HCT116 (cell line): ENCODE measurements at regions not wholly inside any gene's neighbourhood (a gene's known extent, or its start where the extent isn't known, plus 50 kb on each side); places are given as distances from the start of the nearest gene placed in this dataset.

ENCODE experiments used
- ATAC-seq: fragments of 200-7000 bp; cut with Tn5 transposase; 2 replicates; pipeline ENCODE4 v1.9.1; 2020; ENCODE audit warnings: mild to moderate bottlenecking, moderate library complexity
- BruUV-seq: library from RNA; stranded (reverse); fragments of 400-500 nt; replicated peaks from 2 replicates; lab custom pipeline; 2021; lab: Mats Ljungman, UMichigan
- CTCF ChIA-PET: fragments of 300-600 bp; sonication (Branson Sonifier 250); formaldehyde crosslinking; loops from one replicate; lab custom pipeline; 2021; ENCODE audit warnings: antibody characterized with exemption; lab: Charles Lee
- POLR2A ChIA-PET: fragments of 300-600, 350-600 bp; sonication (Branson Sonifier 250); formaldehyde crosslinking; loops from one replicate; lab custom pipeline; 2021; ENCODE audit warnings: antibody characterized with exemption; lab: Charles Lee
- RAD21 ChIA-PET, 2 experiments: fragments of 300-600 bp; sonication (Branson Sonifier 250); formaldehyde crosslinking; loops; one replicate each; lab custom pipeline; 2023; ENCODE audit warnings: low total read pairs in 2 of 2; ENCODE audit not compliant: uncharacterized antibody in 2 of 2, unreplicated experiment in 2 of 2, low non-redundant PET in 1 of 2; lab: Charles Lee
- DNase-seq: peaks from one replicate; pipeline ENCODE4 v3.0.0-alpha.2; 2010; ENCODE audit warnings: low read depth, low spot score
- H2AFZ ChIP-seq: fragments of 200-600 bp; shearing (Covaris generic), sonication (generic); 2 replicates; pipeline ENCODE4 v1.6.1; 2017; ENCODE audit warnings: low read depth, mixed run types, mixed read lengths, antibody characterized with exemption, low read length; ENCODE audit not compliant: poor library complexity, severe bottlenecking
- H3K27ac ChIP-seq: 2 replicates; pipeline ENCODE4 v1.5.1; 2012; ENCODE audit warnings: low read depth, low read length
- H3K27me3 ChIP-seq: fragments of 200-600 bp; sonication (generic); 2 replicates; pipeline ENCODE4 v1.6.1; 2016; ENCODE audit warnings: mixed run types, low read length, mixed read lengths; ENCODE audit not compliant: insufficient read depth
- H3K36me3 ChIP-seq, 2 experiments: fragments of 200-500 bp in 1 of 2; fragments of 200-600 bp in 1 of 2; sonication (Bioruptor generic) in 1 of 2; sonication (generic) in 1 of 2; 2 replicates each; pipeline versions ENCODE4 v1.5.1 to v1.6.1; 2014 to 2016; ENCODE audit warnings: low read length in 2 of 2, inconsistent platforms in 1 of 2, mixed read lengths in 1 of 2, mixed run types in 1 of 2; ENCODE audit not compliant: insufficient read depth in 2 of 2, control insufficient read depth in 1 of 2
- H3K4me1 ChIP-seq, 2 experiments: fragments of 200-600 bp in 1 of 2; sonication (generic) in 1 of 2; 2 replicates each; pipeline versions ENCODE4 v1.5.1 to v1.6.1; 2012 to 2017; ENCODE audit warnings: low read length in 2 of 2, inconsistent platforms in 1 of 2, mild to moderate bottlenecking in 1 of 2, mixed read lengths in 1 of 2, mixed run types in 1 of 2, moderate library complexity in 1 of 2; ENCODE audit not compliant: insufficient read depth in 2 of 2, control insufficient read depth in 1 of 2
- H3K4me2 ChIP-seq: fragments of 200-600 bp; sonication (generic); 2 replicates; pipeline ENCODE4 v1.6.1; 2017; ENCODE audit warnings: mixed run types, low read length, mixed read lengths
- H3K4me3 ChIP-seq, 2 experiments: fragments of 200-600 bp in 1 of 2; sonication (generic) in 1 of 2; replicated peaks in 1 of 2; 2 replicates each; pipeline ENCODE4 v1.5.1; 2011 to 2016; ENCODE audit warnings: low read length in 2 of 2, control low read depth in 1 of 2, low read depth in 1 of 2, mild to moderate bottlenecking in 1 of 2, mixed read lengths in 1 of 2, mixed run types in 1 of 2
- H3K79me2 ChIP-seq: fragments of 200-600 bp; sonication (generic); 2 replicates; pipeline ENCODE4 v1.6.1; 2017; ENCODE audit warnings: mild to moderate bottlenecking, mixed run types, low read length, moderate library complexity, mixed read lengths; ENCODE audit not compliant: insufficient read depth
- H3K9ac ChIP-seq: fragments of 200-600 bp; sonication (generic); 2 replicates; pipeline ENCODE4 v1.6.1; 2016; ENCODE audit warnings: low read length, mixed read lengths
- H3K9me2 ChIP-seq: fragments of 200-600 bp; sonication (generic), shearing (Covaris generic); 2 replicates; pipeline ENCODE4 v1.6.1; 2017; ENCODE audit warnings: mixed run types, mild to moderate bottlenecking, moderate library complexity; ENCODE audit not compliant: insufficient read depth
- H3K9me3 ChIP-seq, 2 experiments: fragments of 200-500 bp in 1 of 2; fragments of 200-600 bp in 1 of 2; sonication (Bioruptor generic) in 1 of 2; sonication (generic) in 1 of 2; 2 replicates each; pipeline ENCODE4 v1.6.1; 2014 to 2017; ENCODE audit warnings: low read length in 2 of 2, mixed read lengths in 2 of 2, inconsistent platforms in 1 of 2, low read depth in 1 of 2, mild to moderate bottlenecking in 1 of 2, mixed run types in 1 of 2, moderate library complexity in 1 of 2; ENCODE audit not compliant: control insufficient read depth in 1 of 2, insufficient read depth in 1 of 2
- H4K20me1 ChIP-seq: fragments of 200-600 bp; sonication (generic), shearing (Covaris generic); 2 replicates; pipeline ENCODE4 v1.6.1; 2017; ENCODE audit warnings: mixed run types, mild to moderate bottlenecking, moderate library complexity; ENCODE audit not compliant: insufficient read depth
- ATF3 ChIP-seq: IDR thresholded peaks from 2 replicates; pipeline ENCODE4 v1.6.1; 2012
- CTCF ChIP-seq, 3 experiments: fragments of 200-600 bp in 1 of 3; sonication (generic) in 1 of 3; IDR thresholded peaks in 2 of 3; conservative IDR thresholded peaks in 1 of 3; 2 replicates each; pipeline ENCODE4 v1.5.1; 2012 to 2017; ENCODE audit warnings: low read depth in 2 of 3, low read length in 2 of 3, antibody characterized with exemption in 1 of 3, borderline replicate concordance in 1 of 3, control low read depth in 1 of 3, mild to moderate bottlenecking in 1 of 3, mixed read lengths in 1 of 3, mixed run types in 1 of 3, moderate library complexity in 1 of 3; ENCODE audit not compliant: insufficient read depth in 1 of 3
- EZH2 ChIP-seq: fragments of 200-600 bp; sonication (generic); IDR thresholded peaks from 2 replicates; pipeline ENCODE4 v1.6.1; 2017; ENCODE audit warnings: antibody characterized with exemption, mixed run types
- EZH2phosphoT487 ChIP-seq: fragments of 200-600 bp; IDR thresholded peaks from 2 replicates; pipeline ENCODE4 v1.6.1; 2018; ENCODE audit warnings: antibody characterized with exemption, borderline replicate concordance
- FOSL1 ChIP-seq: IDR thresholded peaks from 2 replicates; pipeline ENCODE4 v1.6.1; 2012; ENCODE audit warnings: low read depth
- MAX ChIP-seq: IDR thresholded peaks from 2 replicates; pipeline ENCODE4 v1.6.1; 2012
- REST ChIP-seq: IDR thresholded peaks from 2 replicates; pipeline ENCODE4 v1.6.1; 2012; ENCODE audit warnings: low read depth
- SIN3A ChIP-seq: IDR thresholded peaks from 2 replicates; pipeline ENCODE4 v1.6.1; 2012; ENCODE audit warnings: low read depth
- YY1 ChIP-seq: IDR thresholded peaks from 2 replicates; pipeline ENCODE4 v1.6.1; 2011; ENCODE audit warnings: low read length, low read depth, moderate library complexity, mild to moderate bottlenecking; ENCODE audit not compliant: insufficient replicate concordance; ENCODE audit errors: extremely low read depth
- ZFX ChIP-seq: fragments of 450-650 bp; IDR thresholded peaks from 2 replicates; pipeline ENCODE4 v1.6.1; 2017
- ZNF274 ChIP-seq: fragments of 200-500 bp; sonication (Bioruptor generic); IDR thresholded peaks from 2 replicates; pipeline ENCODE4 v1.6.1; 2014; ENCODE audit warnings: mild to moderate bottlenecking, low read depth, low read length, inconsistent platforms
- intact Hi-C: fragments of 100-400 bp; cut with micrococcal nuclease; formaldehyde crosslinking; loops from 2 replicates; pipeline ENCODE4 v1.10.0; 2022

- no peaks in the 10 kb centered on the region for H3K9me2 ChIP-seq
- H3K79me2 ChIP-seq = no peaks in the 10 kb centered on the region
- H3K9me3 ChIP-seq = no peaks in the 10 kb centered on the region
- no peak overlapping the region for H2AFZ ChIP-seq
- H4K20me1 ChIP-seq = no peaks in the 10 kb centered on the region
- H3K4me1 ChIP-seq = no peaks in the 10 kb centered on the region
- no peak overlapping the region for H3K4me3 ChIP-seq
- CTCF ChIA-PET = no interaction called here
- POLR2A ChIA-PET = no interaction called here
- RAD21 ChIA-PET = no interaction called here
- DNase-seq (no peak), ATAC-seq (no peak)
- H3K36me3 ChIP-seq = no peaks in the 10 kb centered on the region
- H3K4me2 ChIP-seq = no peak overlapping the region
- H3K27me3 ChIP-seq = no peaks in the 10 kb centered on the region
- intact Hi-C loops = no loop called here
- H3K9ac ChIP-seq = no peak overlapping the region
- no peak overlapping the region for H3K27ac ChIP-seq
- TF ChIP-seq YY1 (no peak), ZFX (no peak), FOSL1 (no peak), REST (no peak), EZH2 (no peak), ATF3 (no peak), ZNF274 (no peak), MAX (no peak), CTCF (IDR thresholded peaks at IDR 0.05 in 2 of 3, conservative IDR thresholded peaks at IDR 0.05 in 1 of 3; ENCODE audit: borderline replicate concordance in 1 of 3, insufficient read depth in 1 of 3, low read depth in 2 of 3, low read length in 2 of 3) (no peak), SIN3A (no peak), EZH2phosphoT487 (no peak)
- no TSS peak for BruUV-seq
Measured at GRCh38 chr2:39942950-39943349, 163.9 kb upstream of the THUMPD2 start.
